Posterior vena cava (tissue), 2 donors: ENCODE measurements at regions not wholly inside any gene's neighbourhood (a gene's known extent, or its start where the extent isn't known, plus 50 kb on each side); places are given as distances from the start of the nearest gene placed in this dataset.

Source experiments
- DNase-seq: peaks from one replicate; pipeline ENCODE4 v3.0.0-alpha.2; 2020; ENCODE audit warnings: low spot score
- intact Hi-C, 2 donors: fragments of 100-400 bp; cut with DNase I; formaldehyde crosslinking; loops; one replicate each; pipeline versions ENCODE4 v1.14.1 to v1.14.2; 2022 to 2023
- donor health status: DM: yes; HTN: yes; CAD: no.
- donor health status: DM: yes; HTN: yes; CAD: no.

DNA sequence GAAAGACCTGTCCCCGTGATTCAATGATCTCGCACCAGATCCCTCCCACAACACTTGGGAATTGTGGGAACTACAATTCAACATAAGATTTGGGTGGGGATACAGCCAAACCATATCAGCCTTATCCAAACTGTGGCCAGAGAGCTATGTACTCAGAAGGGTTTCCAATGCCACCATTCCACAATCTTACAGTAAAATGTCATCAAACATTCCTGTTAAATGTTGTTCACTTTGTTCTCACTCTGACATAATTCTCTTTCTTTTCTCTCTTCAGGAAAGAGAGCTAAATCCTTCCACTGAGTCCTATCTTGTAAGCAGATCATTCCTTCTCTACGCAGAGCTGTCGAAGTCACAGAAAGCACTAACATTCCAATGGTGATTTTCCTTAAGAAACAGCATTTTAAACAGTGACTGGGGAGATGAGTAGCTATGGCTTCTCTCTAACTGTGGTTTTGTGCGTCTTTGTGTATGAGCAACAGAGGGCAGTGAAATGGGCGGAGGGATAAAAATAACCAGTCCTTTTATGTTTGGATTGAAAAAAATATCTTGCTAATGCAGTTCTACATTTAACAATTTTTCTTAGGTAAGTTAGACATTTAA is 684.7 kb downstream of the EPHA4 start:
- DNase-seq: no peak
- intact Hi-C loops: no loop called here

DNA sequence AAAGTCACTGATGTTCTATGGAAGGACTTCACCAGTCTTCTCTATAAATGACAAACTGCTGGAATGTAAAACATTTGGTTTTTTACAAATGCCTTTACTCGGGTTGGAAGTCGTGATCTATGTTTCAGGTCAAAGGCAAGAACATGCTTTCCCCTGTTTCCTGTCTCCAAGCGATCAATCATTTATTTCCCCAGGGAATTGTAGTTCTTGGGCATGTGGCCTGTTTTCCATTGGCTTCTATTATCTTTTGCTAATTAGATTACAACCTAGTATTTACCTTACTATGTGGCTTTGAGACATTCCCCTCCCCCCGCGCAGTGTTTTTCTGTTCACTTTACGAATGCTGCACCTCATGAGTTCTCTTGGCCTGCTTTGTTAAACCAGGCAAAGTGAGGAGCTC is 684.2 kb downstream of the EPHA4 start:
- DNase-seq: no peak
- intact Hi-C loops: no loop called here

DNA sequence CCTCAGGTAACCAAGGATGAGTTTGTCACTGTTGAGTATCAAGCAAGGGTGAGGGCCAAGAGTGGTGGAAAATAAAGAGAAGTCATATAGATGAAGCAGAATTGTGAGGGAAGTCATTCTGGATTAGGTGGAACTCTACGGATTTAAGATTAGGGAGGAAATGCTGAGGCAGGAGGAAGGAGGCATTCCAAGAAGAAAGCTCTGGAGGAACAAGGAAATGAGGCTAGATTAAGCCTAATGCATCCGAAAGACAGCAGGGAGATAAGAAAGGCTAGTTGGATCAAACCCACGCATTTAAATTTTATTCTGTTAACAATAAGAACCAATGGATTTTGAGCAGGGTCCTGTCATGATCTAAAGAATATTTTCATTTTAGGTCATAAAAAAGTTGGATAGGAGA is 681.2 kb downstream of the EPHA4 start:
- no peak for DNase-seq
- intact Hi-C loops: no loop called here

DNA sequence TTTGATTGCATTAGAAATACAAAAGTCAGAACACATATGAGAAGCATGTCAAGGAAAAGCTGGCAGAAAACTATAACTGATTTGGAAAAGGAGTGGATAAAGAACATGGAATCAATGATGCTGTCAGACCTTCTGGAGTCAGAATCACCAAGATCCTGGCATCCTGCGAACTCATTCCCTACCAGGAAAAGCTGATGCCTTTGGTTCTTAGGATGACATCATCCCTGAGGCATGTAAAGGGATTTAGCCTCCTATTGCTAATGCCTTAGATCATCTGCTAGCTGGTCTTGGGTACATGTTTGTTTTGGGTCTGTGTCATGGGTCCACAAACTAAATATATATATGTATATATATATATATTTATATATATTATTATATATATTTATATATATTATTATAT is 680.7 kb downstream of the EPHA4 start:
- no peak for DNase-seq
- intact Hi-C loops: no loop called here

DNA sequence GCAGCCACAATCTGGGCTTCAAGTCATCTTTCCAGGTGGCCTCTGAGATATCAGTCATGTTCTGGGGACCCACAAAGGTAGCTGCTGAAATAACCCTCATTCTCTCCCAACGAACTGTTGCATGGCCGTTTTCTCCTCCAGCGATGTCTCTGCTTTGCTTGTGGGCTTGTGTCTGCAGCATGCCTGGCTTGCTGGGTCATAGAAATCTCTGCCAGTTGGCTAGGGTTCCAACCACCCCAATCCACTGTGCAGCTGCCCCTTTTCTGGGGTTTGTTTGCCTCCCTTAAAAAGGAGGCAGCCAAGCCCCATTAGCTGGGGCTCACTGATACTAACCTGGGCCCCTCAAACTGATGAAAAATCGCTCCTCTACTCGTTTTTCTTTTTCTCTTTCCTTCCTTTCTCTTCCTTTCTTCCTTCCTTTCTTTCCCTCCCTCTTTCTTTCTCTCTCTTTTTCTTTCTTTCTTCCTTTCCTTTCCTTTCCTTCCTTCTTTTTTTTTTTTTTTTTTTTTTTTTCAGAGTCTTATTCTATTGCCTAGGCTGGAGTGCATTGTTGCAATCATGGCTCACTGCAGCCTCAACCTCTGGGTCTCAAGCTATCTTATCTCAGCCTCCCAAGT is 680.0 kb downstream of the EPHA4 start:
- intact Hi-C loops: no loop called here
- DNase-seq: no peak

DNA sequence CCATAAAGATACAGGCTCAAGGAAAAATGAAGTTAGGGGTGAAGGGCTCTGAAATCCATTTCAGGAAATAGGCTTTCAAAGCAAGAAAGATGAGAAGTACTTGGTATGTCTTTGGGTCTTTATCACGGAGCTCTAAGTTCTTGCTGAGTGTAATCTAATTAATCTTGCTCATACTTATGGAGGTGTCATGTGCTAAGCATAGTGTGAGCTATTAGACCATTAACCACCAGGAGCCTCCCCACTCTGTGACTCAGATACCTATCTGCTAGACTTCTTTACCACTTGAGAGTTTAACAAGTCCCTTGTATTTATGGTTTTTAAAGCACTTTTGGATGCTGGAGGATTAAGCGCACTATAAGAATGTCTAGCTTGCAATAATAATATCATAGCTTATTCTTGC is 678.7 kb downstream of the EPHA4 start:
- no peak for DNase-seq
- intact Hi-C loops: no loop called here

DNA sequence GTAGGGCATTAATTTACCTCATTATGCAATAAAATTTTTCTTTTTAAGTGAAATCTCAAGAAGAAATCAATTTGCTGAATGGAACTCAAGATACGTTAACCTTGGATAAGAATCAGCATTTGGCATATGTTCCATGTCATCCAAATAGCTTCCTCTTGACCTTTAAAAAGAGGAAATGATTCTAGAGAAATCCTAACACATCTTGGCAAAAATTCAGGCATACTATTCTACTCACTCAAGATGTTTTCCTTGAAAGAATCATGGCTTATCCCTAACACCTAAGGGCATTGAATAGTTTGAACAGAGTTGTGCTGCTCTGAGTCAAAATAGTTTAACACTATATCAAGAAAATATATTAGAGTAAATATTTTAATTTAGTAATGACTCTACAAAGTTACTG is 678.0 kb downstream of the EPHA4 start:
- intact Hi-C loops: no loop called here
- no peak for DNase-seq

DNA sequence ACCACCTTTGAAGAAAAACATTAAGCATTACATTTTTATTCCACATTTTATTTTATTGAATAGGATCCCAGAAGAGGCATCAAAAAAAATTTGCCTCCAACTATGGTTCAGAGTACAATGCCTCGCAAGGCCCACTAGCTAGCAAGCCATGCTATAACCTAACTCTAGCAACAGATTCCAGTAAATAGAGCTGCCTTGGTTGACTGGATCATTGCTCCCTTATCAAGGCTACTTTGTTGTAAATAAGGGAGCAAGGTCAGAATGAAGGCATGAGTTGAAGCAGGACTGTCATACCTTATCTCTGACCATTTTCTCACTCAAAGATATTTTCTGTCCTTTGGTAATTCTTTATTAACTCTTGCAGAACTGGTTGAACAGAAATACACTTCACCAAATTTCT is 672.6 kb downstream of the EPHA4 start:
- DNase-seq: no peak
- intact Hi-C loops: no loop called here

DNA sequence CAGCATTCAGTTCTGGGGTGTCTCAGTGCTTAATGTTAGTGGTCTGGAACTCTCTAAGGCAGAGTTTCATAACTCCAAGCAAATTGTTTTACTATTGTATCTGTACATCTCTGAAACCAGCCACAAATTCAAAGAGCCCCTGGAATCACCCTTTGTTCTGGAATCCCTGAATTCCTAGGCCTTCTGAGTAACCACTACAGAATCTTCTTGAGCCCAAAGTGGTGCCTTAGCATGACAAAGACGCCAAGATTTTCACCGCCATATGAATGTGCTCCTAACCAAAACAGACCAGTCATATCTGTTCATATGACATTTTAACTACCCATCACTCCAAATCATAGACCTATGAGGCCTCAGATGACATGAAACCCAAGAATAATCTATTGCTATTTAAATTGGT is 668.1 kb downstream of the EPHA4 start:
- DNase-seq: no peak
- intact Hi-C loops: no loop called here

DNA sequence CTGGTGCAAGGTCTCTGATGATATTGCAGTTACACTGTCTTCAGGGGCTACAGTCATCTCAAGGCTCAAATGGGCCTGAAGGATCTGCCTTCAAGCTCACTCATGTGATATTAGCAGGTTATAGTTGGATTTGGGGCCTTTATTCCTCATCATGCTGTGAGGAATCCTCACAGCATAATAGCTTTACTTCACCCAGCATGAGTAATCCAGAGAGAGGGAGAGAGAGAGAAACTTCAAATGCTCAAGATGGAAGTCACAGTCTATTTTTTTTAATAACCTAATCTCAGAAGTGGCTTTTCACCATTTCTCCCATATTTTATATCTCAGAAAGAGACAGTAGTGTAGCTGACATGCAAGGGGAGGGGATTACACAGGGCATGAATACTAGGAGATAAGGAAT is 658.7 kb downstream of the EPHA4 start:
- DNase-seq: no peak

DNA sequence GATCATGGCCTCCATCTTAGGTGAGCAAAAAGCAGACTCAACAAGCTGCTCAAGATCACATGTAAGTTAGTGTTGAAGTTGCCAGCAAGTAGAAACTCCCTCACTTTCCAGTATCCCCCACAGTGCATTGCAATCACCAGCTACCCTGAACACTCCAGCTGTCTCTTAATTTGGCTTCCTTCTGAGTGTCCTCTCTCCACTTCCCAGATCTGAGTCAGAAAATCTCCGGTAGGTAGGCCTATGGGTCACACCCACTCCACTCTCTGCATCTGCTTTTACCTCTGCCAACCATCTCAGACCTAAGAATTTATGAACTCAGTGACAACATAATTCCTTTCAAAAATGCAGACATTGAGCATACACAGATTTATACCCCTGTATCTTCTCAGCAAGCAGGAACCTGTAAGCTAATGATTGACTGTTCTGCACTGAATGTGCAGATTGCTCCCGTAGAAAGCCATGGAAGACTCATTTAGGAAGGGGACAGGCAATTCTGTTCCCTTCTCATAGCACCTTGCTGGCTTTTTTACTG is 656.9 kb downstream of the EPHA4 start:
- intact Hi-C loops: no loop called here

More for the DNA sequence above, 658.7 kb downstream of the EPHA4 start:
- intact Hi-C loops: no loop called here

DNA sequence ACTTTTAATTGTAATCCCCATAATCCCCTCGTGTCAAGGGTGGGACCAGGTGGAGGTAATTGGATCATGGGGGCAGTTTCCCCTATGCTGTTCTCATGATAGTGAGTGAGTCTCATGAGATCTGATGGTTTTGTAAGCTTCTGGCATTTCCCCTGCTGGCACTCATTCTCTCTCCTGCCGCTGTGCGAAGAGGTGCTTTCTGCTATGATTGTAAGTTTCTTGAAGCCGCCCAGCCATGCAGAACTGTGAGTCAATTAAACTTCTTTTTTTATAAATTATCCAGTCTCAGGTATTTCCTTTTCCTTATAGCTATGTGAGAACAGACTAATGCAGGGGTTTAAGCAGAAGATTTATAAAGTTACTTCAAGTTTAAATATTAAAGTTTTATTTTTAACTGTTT is 655.2 kb downstream of the EPHA4 start:
- intact Hi-C loops: no loop called here
- no peak for DNase-seq

More for the DNA sequence above, 656.9 kb downstream of the EPHA4 start:
- no peak for DNase-seq

DNA sequence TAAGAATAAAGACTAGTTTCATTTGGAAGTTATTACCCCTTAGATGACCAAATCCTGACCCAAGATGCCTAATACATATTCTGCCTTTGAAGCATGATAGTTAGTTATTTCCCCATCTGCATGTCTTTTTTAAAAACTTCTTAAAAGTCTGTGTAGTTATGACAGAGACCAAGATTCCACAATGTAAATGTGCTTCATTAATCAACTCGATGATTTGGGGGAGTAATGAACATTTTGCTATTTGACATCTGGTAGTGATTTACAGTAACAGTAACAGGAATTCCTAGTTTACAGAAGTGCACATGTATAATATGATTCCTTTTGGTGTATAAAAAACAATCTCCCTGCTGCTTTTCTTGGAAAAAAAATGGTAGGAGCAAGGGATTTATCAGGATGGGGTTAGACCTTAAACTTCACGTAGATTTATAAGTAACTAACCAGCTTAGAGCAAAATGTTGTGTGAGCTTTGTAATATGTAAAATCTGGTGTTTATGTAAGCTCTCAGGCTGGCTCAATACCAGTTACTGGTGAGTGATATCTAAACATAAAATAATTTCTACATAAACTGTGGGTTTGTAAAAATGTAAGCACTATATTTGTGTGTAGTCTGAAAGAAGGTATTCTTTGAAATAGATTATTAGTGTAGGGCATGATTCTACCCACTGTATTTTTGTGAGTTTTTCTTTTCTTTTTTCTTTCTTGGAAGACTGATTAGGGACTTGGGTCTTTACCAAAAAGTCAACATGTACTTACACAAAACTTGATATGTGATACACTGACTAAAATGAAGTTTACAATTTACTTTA is 641.6 kb downstream of the EPHA4 start:
- intact Hi-C loops: no loop called here
- no peak for DNase-seq

DNA sequence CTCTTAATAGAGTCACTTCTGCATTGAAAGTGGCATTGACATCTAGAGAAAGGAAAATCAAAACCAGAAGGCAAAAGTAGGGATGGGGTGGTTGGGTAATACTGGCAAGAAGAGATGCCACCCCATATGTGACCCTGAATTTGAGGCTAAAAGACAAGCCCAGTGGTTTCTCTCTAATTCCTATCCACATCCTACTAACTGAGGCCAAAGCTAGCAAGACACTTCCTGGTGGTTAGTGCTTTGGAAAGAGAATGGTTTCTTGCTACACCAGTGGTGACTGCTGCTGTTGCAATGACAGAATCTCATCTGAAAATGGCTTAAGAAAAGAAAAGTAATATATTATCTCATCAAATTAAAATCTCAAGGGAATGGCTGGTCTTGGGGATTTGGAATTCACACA is 640.6 kb downstream of the EPHA4 start:
- intact Hi-C loops: no loop called here
- no peak for DNase-seq

DNA sequence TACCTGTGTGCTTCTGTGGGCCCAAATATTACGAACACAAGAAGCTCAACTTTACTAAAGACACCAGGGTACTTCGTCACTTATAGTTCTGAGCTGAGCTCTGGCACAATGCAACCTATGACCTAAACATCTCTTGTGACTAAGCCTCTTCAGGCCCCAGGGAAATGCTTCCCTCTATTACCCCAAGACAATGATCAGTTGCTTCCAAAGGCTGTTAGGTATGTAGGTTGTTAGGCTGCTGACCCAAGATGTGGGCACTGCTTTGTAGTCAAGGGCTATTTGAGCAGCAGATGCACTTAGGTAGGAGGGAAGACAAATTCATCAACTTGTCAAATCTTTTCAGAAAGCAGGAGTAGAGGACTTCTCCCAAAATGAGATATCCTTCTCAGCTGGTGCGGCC is 640.1 kb downstream of the EPHA4 start:
- no peak for DNase-seq
- intact Hi-C loops: no loop called here

DNA sequence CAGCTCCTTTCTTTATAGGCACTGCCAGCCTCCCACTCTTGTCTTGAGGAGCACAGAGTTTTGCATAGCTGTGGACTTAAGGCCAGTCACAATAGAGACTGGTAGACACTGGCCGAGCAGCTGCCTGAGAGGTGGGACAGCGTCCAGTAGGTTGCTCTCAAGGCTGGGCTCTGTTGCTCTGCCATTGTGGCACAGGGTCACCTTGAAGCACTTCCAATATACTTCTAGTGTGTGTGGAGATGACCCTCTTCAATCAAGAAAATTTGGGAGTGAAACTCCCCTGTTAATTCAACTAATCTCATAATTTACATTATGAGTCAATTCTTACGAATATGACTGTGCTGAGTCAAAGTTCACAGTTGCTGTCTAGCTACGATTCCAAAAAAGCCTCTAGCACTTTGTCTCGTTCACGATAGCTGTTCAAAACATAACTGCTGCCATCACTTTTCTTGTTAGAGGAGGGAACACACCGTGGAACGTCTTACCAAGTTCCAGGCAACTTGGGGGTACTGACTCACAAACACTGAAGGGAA is 636.2 kb downstream of the EPHA4 start:
- intact Hi-C loops: no loop called here
- no peak for DNase-seq

DNA sequence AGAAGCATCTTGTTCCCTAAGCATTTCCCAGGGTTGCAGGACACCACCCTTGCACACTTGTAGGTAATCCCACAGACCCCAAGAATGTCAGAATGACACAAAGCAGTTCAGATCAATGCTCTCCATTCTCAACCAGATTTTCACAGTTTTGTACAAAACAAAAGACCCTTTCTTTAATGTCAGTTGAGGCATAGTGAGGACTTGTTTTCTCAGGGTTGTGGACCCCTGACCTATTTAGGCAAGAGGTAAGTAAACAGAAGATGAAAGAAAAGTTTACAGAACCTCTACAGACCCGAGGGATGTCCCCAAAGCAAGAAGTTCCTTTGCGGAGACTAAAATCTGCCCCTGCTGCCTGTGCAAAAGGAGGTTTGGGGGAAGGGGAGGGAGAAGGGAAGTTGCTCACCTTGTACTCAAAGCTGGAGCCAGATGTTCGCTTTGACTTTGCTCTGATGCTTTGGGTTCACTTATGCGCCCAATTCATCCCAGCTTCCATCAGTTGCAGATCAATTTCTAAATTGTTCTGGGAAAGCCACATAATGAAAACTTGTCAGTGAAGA is 635.4 kb downstream of the EPHA4 start:
- no peak for DNase-seq
- intact Hi-C loops: no loop called here

DNA sequence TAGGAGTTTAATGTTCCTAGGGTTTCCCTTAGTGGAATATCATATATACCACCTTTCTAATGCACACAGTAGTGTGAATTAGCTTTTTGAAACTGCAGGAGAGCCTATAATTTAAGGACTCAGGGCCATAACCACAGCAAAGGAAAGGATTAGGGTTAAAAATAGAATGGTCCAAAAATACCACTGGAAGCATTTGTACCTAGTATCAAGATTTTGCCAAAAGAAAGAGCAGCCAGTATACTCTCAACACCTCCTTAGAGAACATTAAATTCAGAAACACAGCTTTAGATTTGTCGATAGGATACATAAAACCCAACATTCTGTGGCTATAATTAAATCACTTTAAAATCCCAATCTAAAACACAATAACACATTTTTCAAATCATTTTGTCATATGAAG is 634.9 kb downstream of the EPHA4 start:
- DNase-seq: no peak
- intact Hi-C loops: no loop called here

DNA sequence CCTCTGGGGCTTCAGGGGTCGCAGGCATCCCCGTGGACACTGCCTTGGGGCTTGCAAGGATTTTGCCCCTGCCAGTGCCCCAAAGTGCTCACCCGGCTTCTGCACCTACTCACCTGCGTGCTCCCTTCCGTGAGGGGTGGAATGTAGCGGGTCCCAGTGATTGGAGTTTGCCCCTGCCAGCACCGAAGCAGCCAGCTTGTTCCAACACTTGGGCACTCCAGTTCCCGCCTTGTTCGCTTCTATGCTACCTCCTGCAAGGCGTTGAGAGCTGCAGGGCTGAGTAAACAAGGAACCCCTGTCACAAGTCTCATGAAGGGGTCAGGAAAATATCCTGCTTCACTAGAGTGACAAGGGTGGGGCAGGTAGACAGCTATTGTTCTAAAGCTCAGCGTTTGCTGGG is 631.5 kb downstream of the EPHA4 start:
- no peak for DNase-seq
- intact Hi-C loops: no loop called here

DNA sequence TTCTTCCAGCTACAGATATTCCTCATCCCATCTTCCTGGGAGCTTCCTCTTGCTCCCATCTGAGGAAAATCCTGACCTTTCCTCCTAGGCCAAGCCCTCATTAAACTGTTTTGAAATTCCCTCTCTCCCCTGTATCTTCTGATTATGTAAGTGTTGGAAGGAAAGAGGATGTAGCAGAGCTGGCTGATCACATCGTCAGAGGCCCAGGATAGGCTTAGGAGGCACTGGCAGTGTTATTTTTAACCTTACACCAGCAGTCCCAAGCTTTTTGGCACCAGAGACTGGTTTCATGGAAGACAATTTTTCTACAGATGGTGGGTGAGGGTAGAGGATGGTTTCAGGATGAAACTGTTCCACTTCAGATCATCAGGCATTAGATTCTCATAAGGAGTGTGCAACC is 630.4 kb downstream of the EPHA4 start:
- DNase-seq: no peak
- intact Hi-C loops: no loop called here
